Gastroesophageal sphincter (tissue), 4 donors: ENCODE measurements at regions not wholly inside any gene's neighbourhood (a gene's known extent, or its start where the extent isn't known, plus 50 kb on each side); places are given as distances from the start of the nearest gene placed in this dataset.

Source experiments
- ATAC-seq: fragments of 150-250 bp; one replicate; pipeline ENCODE4 v1.9.1; 2016; ENCODE audit warnings: mild to moderate bottlenecking, moderate library complexity
- H3K27ac ChIP-seq, 4 donors: fragments of 200-600 bp; sonication (generic) in 3 of 4; 1 replicate in 3 of 4; 2 replicates in 1 of 4; pipeline ENCODE4 v1.5.1; 2016 to 2019
- H3K27me3 ChIP-seq: fragments of 200-600 bp; sonication (generic); one replicate; pipeline ENCODE4 v1.5.1; 2019
- H3K36me3 ChIP-seq, 2 donors: fragments of 200-600 bp; sonication (generic); one replicate each; pipeline ENCODE4 v1.5.1; 2019; ENCODE audit warnings: control low read depth in 1 of 2
- H3K4me1 ChIP-seq, 3 donors: fragments of 200-600 bp; sonication (generic); 1 replicate in 2 of 3; 2 replicates in 1 of 3; pipeline ENCODE4 v1.5.1; 2016 to 2019; ENCODE audit warnings: control low read depth in 2 of 3
- H3K4me3 ChIP-seq, 2 donors: fragments of 200-600 bp; sonication (generic); one replicate each; pipeline ENCODE4 v1.5.1; 2019; ENCODE audit warnings: mild to moderate bottlenecking in 1 of 2, moderate library complexity in 1 of 2
- H3K9me3 ChIP-seq, 3 donors: fragments of 200-600 bp; sonication (generic); one replicate each; pipeline ENCODE4 v1.5.1; 2017 to 2019; ENCODE audit warnings: control low read depth in 2 of 3
- EP300 ChIP-seq: sonication (generic); formaldehyde crosslinking; IDR thresholded peaks from one replicate; pipeline ENCODE4 v1.6.1; 2017; ENCODE audit warnings: antibody characterized with exemption, mild to moderate bottlenecking
- POLR2A ChIP-seq, 2 donors: fragments of 450-650 bp; IDR thresholded peaks; one replicate each; pipeline ENCODE4 v1.6.1; 2017; ENCODE audit warnings: antibody characterized with exemption in 2 of 2, mild to moderate bottlenecking in 2 of 2, moderate library complexity in 1 of 2
- POLR2AphosphoS5 ChIP-seq: sonication (generic); formaldehyde crosslinking; IDR thresholded peaks from one replicate; pipeline ENCODE4 v1.6.1; 2017; ENCODE audit warnings: antibody characterized with exemption
- WGBS, 2 donors: methylation state at CpG; one replicate each; pipeline ENCODE4 v1.1.5; 2018; ENCODE audit warnings: low coverage in 1 of 2; 5-methylcytosine and 5-hydroxymethylcytosine counted together
- TF ChIP-seq, protein P1 (sequence below), 4 experiments: fragments of 200-600 bp in 2 of 4; fragments of 450-650 bp in 2 of 4; sonication (generic) in 1 of 4; IDR thresholded peaks; one replicate each; pipeline ENCODE4 v1.5.1; 2017 to 2019; ENCODE audit warnings: antibody characterized with exemption in 4 of 4, mild to moderate bottlenecking in 2 of 4, moderate library complexity in 2 of 4

DNA sequence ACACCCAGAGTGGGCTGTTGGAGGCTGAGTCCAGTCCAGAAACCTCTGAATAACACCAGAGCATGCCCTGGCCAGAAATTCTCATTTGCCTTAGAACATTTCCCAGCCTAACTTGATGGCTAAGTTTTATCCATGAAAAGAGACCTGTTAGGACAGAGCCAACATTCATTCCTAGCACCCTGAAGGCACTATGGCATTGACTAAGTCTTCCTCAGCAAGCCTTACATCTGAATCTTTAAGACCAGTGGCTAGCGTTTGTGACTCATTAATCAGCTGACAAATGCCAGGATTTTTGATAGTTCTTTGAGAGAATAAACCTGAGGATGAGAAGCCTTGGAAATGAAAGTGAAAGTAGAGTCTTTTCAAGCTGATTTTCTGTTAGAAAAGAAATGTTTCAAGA is 1087.1 kb upstream of the ALCAM start:
- ATAC-seq = no peak
- Histone ChIP-seq H3K27me3 (no peaks in the 10 kb centered on the region), H3K36me3 (no peaks in the 10 kb centered on the region), H3K9me3 (peaks cover 0 to 52% (median 0%) of the 10 kb centered on the region in 3 donors), H3K4me3 (no peak overlapping the region), H3K4me1 (no peaks in the 10 kb centered on the region), H3K27ac (no peak overlapping the region)
- 10 to 44% methylated on average over 1 of the region's 1 CpG for WGBS, 2 donors
- TF ChIP-seq, protein P1, sequence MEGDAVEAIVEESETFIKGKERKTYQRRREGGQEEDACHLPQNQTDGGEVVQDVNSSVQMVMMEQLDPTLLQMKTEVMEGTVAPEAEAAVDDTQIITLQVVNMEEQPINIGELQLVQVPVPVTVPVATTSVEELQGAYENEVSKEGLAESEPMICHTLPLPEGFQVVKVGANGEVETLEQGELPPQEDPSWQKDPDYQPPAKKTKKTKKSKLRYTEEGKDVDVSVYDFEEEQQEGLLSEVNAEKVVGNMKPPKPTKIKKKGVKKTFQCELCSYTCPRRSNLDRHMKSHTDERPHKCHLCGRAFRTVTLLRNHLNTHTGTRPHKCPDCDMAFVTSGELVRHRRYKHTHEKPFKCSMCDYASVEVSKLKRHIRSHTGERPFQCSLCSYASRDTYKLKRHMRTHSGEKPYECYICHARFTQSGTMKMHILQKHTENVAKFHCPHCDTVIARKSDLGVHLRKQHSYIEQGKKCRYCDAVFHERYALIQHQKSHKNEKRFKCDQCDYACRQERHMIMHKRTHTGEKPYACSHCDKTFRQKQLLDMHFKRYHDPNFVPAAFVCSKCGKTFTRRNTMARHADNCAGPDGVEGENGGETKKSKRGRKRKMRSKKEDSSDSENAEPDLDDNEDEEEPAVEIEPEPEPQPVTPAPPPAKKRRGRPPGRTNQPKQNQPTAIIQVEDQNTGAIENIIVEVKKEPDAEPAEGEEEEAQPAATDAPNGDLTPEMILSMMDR (IDR thresholded peaks at IDR 0.05) = no peak
- TF ChIP-seq POLR2A (IDR thresholded peaks at IDR 0.05) (no peak), EP300 (no peak), POLR2AphosphoS5 (no peak)

DNA sequence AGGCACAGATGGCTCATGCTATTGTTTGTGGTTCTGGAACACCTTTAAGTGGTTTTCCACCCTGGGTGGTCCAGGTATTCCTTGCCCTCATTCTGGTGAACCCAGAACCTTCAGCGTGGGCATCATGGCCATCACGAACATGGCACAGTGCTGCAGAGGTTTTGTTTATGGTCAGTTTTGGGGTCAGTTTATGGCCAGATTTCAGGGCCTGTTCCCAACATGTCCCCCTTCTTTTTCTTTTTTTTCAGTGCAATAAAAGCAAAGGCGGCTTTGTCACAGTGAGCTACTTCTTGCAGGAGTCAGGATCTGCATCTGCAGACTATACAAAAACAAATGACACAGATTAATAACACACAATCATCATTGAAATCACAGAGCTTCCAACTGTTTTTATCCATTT is 1085.0 kb upstream of the ALCAM start:
- Histone ChIP-seq H3K36me3 (no peaks in the 10 kb centered on the region), H3K27me3 (no peaks in the 10 kb centered on the region), H3K4me1 (no peaks in the 10 kb centered on the region), H3K9me3 (peaks cover 0 to 36% (median 0%) of the 10 kb centered on the region in 3 donors), H3K4me3 (no peak overlapping the region), H3K27ac (no peak overlapping the region)
- no peak for ATAC-seq
- TF ChIP-seq POLR2A (IDR thresholded peaks at IDR 0.05) (no peak), EP300 (no peak), POLR2AphosphoS5 (no peak)
- TF ChIP-seq, protein P1 (IDR thresholded peaks at IDR 0.05) = no peak
- 53 to 81% methylated on average over 2 to 3 of the region's 3 CpGs for WGBS, 2 donors

DNA sequence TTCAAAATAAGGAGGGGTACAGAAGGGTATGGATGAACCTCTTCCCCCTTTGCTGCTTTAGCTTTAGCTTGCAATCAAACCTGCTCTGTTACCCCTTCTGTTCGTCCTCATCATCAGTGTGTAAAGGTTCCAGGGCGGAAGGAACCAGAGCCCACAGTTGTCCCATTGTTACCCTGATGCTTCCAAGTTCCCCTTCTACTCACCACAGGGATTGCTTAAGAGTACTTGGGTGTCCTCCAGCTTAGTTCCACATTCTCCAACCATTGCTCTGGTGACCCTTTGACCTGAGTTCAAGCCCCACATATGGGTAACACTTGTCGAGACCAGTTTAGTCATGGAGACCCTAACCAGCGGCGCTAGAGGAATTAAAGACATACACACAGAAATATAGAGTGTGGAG is 1080.1 kb upstream of the ALCAM start:
- Histone ChIP-seq H3K27ac (no peak overlapping the region), H3K36me3 (no peaks in the 10 kb centered on the region), H3K9me3 (peaks cover 0 to 30% (median 0%) of the 10 kb centered on the region in 3 donors), H3K4me3 (no peak overlapping the region), H3K27me3 (no peaks in the 10 kb centered on the region), H3K4me1 (peaks cover 0 to 2% (median 0%) of the 10 kb centered on the region in 3 donors)
- 96 to 100% methylated on average over 2 to 5 of the region's 5 CpGs for WGBS, 2 donors
- no peak for ATAC-seq
- TF ChIP-seq POLR2A (IDR thresholded peaks at IDR 0.05) (no peak), POLR2AphosphoS5 (no peak), EP300 (no peak)
- TF ChIP-seq, protein P1 (IDR thresholded peaks at IDR 0.05) = no peak

DNA sequence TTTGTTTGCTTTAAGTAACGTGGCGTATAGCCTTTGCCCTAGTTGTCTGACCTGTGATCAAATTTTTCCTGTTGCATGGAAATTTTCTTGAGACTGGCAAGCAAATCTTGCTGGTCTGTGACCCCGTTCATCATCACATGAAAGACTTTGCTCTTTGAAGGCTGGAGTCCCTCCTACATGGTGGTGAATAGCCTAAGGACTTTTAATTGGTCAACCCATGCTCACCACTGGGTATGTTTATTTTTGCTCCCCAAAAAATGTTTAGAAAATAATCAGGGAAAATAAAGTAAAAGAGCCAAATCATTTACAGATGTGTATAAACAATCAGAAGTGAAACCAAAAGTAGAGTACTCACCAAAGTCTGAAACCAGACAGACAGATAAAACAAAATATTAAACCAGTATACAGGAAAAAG is 1075.3 kb upstream of the ALCAM start:
- Histone ChIP-seq H3K4me3 (peak overlapping the region; percentile 6 to 7), H3K36me3 (no peaks in the 10 kb centered on the region)
- ATAC-seq = no peak

DNA sequence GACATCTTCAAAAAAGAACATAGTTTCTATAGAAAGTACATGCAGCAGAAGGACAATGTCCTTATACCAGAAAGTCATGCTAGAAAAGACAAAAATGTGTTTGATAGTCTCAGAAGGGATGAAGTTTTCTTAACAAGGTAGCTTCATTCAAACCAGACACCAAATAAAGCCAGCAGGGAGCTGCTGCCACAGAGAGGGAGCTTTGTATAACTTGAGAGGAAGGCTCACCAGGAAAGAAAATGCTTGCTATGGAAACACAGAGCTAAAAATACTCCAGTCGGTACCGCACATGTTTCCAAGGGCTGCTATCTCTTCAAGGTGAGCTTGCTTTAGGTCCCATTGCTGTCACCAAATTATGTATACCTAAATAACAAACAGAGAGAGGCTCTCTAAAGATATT is 1074.8 kb upstream of the ALCAM start:
- Histone ChIP-seq H3K4me1 (peaks cover 0 to 6% (median 0%) of the 10 kb centered on the region in 3 donors), H3K9me3 (peaks cover 0 to 7% (median 0%) of the 10 kb centered on the region in 3 donors), H3K27ac (no peak overlapping the region), H3K36me3 (no peaks in the 10 kb centered on the region), H3K27me3 (no peaks in the 10 kb centered on the region), H3K4me3 (peak overlapping the region; percentile 6 to 7)
- 7 to 18% methylated on average over 2 of the region's 2 CpGs for WGBS, 2 donors
- TF ChIP-seq POLR2A (IDR thresholded peaks at IDR 0.05) (no peak), POLR2AphosphoS5 (no peak), EP300 (no peak)
- TF ChIP-seq, protein P1 (IDR thresholded peaks at IDR 0.05) = no peak
- ATAC-seq = no peak

More for the DNA sequence above, 1075.3 kb upstream of the ALCAM start:
- H3K27me3 ChIP-seq = no peaks in the 10 kb centered on the region
- H3K27ac ChIP-seq = no peak overlapping the region
- peaks cover 0 to 11% (median 0%) of the 10 kb centered on the region in 3 donors for H3K9me3 ChIP-seq
- WGBS, 2 donors = 34 to 48% methylated on average over 2 to 3 of the region's 3 CpGs
- TF ChIP-seq POLR2A (IDR thresholded peaks at IDR 0.05) = no peak
- no peak for TF ChIP-seq EP300
- H3K4me1 ChIP-seq = peaks cover 0 to 6% (median 0%) of the 10 kb centered on the region in 3 donors
